Common myeloid progenitor, CD34-positive (primary cell): ENCODE measurements at regions not wholly inside any gene's neighbourhood (a gene's known extent, or its start where the extent isn't known, plus 50 kb on each side); places are given as distances from the start of the nearest gene placed in this dataset.

Experiments used
- CTCF ChIA-PET: fragments of 350-600 bp; sonication (Branson Sonifier 250); formaldehyde crosslinking; loops from one replicate; lab custom pipeline; 2021; ENCODE audit warnings: antibody characterized with exemption; lab: Charles Lee
- POLR2A ChIA-PET: fragments of 350-600 bp; sonication (Branson Sonifier 250); formaldehyde crosslinking; loops from one replicate; lab custom pipeline; 2021; ENCODE audit warnings: antibody characterized with exemption; lab: Charles Lee
- DNase-seq, 3 donors: peaks; one replicate each; pipeline versions ENCODE4 v3.0.0 to v3.0.0-alpha.2; 2013
- H3K27ac ChIP-seq, 2 experiments: 1 replicate in 1 of 2; 2 replicates in 1 of 2; pipeline ENCODE4 v1.7.0; 2013; ENCODE audit warnings: inconsistent platforms in 2 of 2, low read length in 2 of 2, mild to moderate bottlenecking in 2 of 2, low read depth in 1 of 2, moderate library complexity in 1 of 2; ENCODE audit not compliant: severe bottlenecking in 2 of 2, insufficient read depth in 1 of 2, poor library complexity in 1 of 2
- H3K27me3 ChIP-seq, 5 experiments: replicated peaks in 2 of 5; 1 replicate in 3 of 5; 2 replicates in 2 of 5; pipeline versions ENCODE4 v1.6.1 to v1.7.0; 2013; ENCODE audit warnings: low read length in 4 of 5, mild to moderate bottlenecking in 2 of 5, moderate library complexity in 2 of 5, inconsistent platforms in 1 of 5; ENCODE audit not compliant: insufficient read depth in 5 of 5, control insufficient read depth in 4 of 5
- H3K36me3 ChIP-seq, 4 experiments: 1 replicate in 2 of 4; 2 replicates in 2 of 4; pipeline versions ENCODE4 v1.6.1 to v1.7.0; 2013; ENCODE audit warnings: low read length in 3 of 4, control low read depth in 1 of 4, mild to moderate bottlenecking in 1 of 4; ENCODE audit not compliant: control insufficient read depth in 4 of 4, insufficient read depth in 4 of 4
- H3K4me1 ChIP-seq, 4 experiments: 1 replicate in 3 of 4; 2 replicates in 1 of 4; pipeline versions ENCODE4 v1.6.1 to v1.7.1; 2013; ENCODE audit warnings: low read length in 3 of 4, mild to moderate bottlenecking in 3 of 4, control low read depth in 1 of 4, inconsistent platforms in 1 of 4, moderate library complexity in 1 of 4; ENCODE audit not compliant: control insufficient read depth in 4 of 4, insufficient read depth in 4 of 4; ENCODE audit errors: control extremely low read depth in 1 of 4
- H3K4me3 ChIP-seq, 7 experiments: 1 replicate in 4 of 7; 2 replicates in 3 of 7; pipeline versions ENCODE4 v1.5.1 to v1.7.0; 2013; ENCODE audit warnings: mild to moderate bottlenecking in 7 of 7, low read length in 6 of 7, moderate library complexity in 6 of 7, inconsistent platforms in 2 of 7, low read depth in 2 of 7, control low read depth in 1 of 7; ENCODE audit not compliant: insufficient read depth in 4 of 7, control insufficient read depth in 1 of 7; ENCODE audit errors: extremely low read depth in 1 of 7
- H3K9me3 ChIP-seq, 5 experiments: 1 replicate in 4 of 5; 2 replicates in 1 of 5; pipeline versions ENCODE4 v1.6.1 to v1.7.1; 2013; ENCODE audit warnings: low read length in 4 of 5, mild to moderate bottlenecking in 2 of 5, inconsistent platforms in 1 of 5, low read depth in 1 of 5, moderate library complexity in 1 of 5; ENCODE audit not compliant: control insufficient read depth in 4 of 5, insufficient read depth in 2 of 5; ENCODE audit errors: control extremely low read depth in 1 of 5
- WGBS: methylation state at CpG from one replicate; pipeline ENCODE4 v1.1.5; 2013; ENCODE audit not compliant: insufficient coverage; 5-methylcytosine and 5-hydroxymethylcytosine counted together

DNA sequence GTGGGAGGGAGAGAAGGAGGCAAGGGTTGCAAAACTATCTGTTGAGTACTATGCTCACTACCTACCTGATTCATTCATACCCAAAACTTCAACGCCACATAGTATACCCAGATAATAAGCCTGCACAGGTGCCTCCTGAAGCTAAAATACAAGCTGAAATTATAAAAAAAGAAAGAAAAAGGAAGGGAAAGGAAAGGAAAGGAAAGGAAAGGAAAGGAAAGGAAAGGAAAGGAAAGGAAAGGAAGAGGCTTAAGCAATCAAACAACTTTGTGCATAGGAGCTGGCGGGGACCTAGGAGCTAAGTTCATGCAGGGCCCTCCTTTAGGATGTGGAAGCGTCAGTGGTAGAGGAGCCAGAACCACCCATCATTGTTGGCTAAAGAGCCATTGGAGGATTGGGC, 108.9 kb upstream of the SYNDIG1 start:
- CTCF ChIA-PET: no interaction called here
- H3K36me3 ChIP-seq: no peaks in the 10 kb centered on the region

GRCh38 chr20:24359321-24360027, 110.0 kb upstream of the SYNDIG1 start:
- Histone ChIP-seq H3K4me1 (no peaks in the 10 kb centered on the region), H3K27me3 (no peaks in the 10 kb centered on the region), H3K36me3 (no peaks in the 10 kb centered on the region), H3K27ac (no peak overlapping the region), H3K4me3 (no peak overlapping the region), H3K9me3 (peaks cover 0 to 18% (median 9%) of the 10 kb centered on the region in 5 experiments)
- CTCF ChIA-PET: no interaction called here
- no peak for DNase-seq
- POLR2A ChIA-PET: no interaction called here
- WGBS: 97% methylated on average over 5 of the region's 8 CpGs

More for the DNA sequence above, 108.9 kb upstream of the SYNDIG1 start:
- WGBS: 100% methylated on average over 2 of the region's 3 CpGs
- DNase-seq: no peak
- H3K27me3 ChIP-seq: no peaks in the 10 kb centered on the region
- no peak overlapping the region for H3K27ac ChIP-seq
- H3K9me3 ChIP-seq: peaks cover 0 to 18% (median 9%) of the 10 kb centered on the region in 5 experiments
- POLR2A ChIA-PET: no interaction called here
- H3K4me3 ChIP-seq: no peak overlapping the region
- H3K4me1 ChIP-seq: no peaks in the 10 kb centered on the region

DNA sequence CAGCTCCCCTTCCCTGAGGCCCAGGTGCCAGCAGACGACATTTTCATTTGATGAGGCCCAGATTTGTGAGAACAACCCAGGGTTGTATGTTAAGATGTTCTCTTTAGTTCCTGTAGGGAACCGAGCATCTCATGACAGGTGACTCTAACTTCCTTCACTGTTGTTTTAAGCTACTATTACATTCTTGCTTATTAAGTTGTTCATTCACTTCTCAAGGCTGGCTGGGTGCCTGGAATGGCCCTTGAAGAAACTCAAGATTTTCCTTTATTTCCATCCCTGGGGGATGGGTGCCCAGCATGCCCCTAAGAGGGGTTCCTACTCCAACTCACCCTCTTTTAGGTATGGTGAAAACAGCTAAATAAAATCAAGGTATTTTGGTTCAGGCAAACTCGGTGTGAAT, 111.5 kb upstream of the SYNDIG1 start:
- no peak overlapping the region for H3K27ac ChIP-seq
- ChIA-PET CTCF (no interaction called here), POLR2A (no interaction called here)
- peaks cover 0 to 18% (median 9%) of the 10 kb centered on the region in 5 experiments for H3K9me3 ChIP-seq
- no peak for DNase-seq
- WGBS: 85% methylated on average over 3 of the region's 3 CpGs
- H3K36me3 ChIP-seq: no peaks in the 10 kb centered on the region
- H3K4me1 ChIP-seq: no peaks in the 10 kb centered on the region
- no peak overlapping the region for H3K4me3 ChIP-seq
- H3K27me3 ChIP-seq: no peaks in the 10 kb centered on the region

DNA sequence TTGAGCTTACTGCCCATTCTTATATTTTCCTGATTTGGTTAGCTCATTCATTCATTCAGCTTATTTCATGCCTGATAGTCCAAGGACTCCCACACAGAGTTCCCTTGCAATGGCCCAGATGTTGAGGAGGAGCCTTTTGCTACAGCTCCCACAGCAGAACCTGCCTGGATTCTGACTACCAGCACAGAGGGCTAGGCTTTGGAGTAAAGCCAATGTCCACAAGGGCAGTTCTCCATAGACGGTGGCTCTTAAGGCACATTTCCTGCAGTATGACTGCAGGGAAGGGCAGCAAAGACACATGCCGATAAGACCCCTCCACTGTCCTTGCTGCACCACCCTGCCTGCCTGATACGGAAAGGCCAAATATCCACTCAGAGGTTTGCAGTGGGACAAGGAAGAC, 112.3 kb upstream of the SYNDIG1 start:
- peaks cover 0 to 11% (median 4%) of the 10 kb centered on the region in 5 experiments for H3K9me3 ChIP-seq
- WGBS: 94% methylated on average over 3 of the region's 3 CpGs
- CTCF ChIA-PET: no interaction called here

GRCh38 chr20:24353135-24353690, 116.2 kb upstream of the SYNDIG1 start:
- H3K36me3 ChIP-seq: no peaks in the 10 kb centered on the region
- DNase-seq: no peak
- no peak overlapping the region for H3K27ac ChIP-seq
- ChIA-PET CTCF (no interaction called here), POLR2A (no interaction called here)
- H3K9me3 ChIP-seq: no peaks in the 10 kb centered on the region
- no peaks in the 10 kb centered on the region for H3K4me1 ChIP-seq
- WGBS: no CpG with 5 or more reads among the region's 4 CpGs
- no peaks in the 10 kb centered on the region for H3K27me3 ChIP-seq
- H3K4me3 ChIP-seq: no peak overlapping the region

More for the DNA sequence above, 112.3 kb upstream of the SYNDIG1 start:
- DNase-seq: no peak
- no peaks in the 10 kb centered on the region for H3K4me1 ChIP-seq
- H3K4me3 ChIP-seq: no peak overlapping the region
- H3K36me3 ChIP-seq: no peaks in the 10 kb centered on the region
- no peaks in the 10 kb centered on the region for H3K27me3 ChIP-seq
- no peak overlapping the region for H3K27ac ChIP-seq
- POLR2A ChIA-PET: no interaction called here

- no peaks in the 10 kb centered on the region for H3K27me3 ChIP-seq
- H3K9me3 ChIP-seq: no peaks in the 10 kb centered on the region
- H3K36me3 ChIP-seq: no peaks in the 10 kb centered on the region
- no peak overlapping the region for H3K27ac ChIP-seq
- no peak for DNase-seq
- CTCF ChIA-PET: no interaction called here
- no peak overlapping the region for H3K4me3 ChIP-seq
- POLR2A ChIA-PET: no interaction called here
- no peaks in the 10 kb centered on the region for H3K4me1 ChIP-seq
- WGBS: 91% methylated on average over 6 of the region's 7 CpGs
These were observed 118.5 kb upstream of the SYNDIG1 start for GRCh38 chr20:24350923-24351368.

DNA sequence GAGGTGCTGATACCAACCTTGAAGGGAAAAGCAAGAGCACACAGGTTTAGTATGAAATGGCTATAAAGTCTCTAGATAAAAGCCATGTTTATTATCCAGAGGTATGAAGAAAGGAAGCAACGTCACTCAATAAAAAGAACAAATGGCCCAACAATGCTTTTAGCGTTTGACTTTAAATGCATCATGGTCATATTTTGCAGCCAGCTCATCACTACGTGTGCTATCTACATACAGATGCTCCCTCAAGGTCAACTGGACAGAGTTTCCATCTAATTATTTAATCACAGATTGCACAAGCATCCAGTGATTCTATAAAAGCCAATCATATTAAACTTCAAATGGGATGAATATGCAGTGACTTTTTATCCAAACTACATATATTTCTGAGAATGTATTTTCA, 127.6 kb upstream of the SYNDIG1 start:
- Histone ChIP-seq H3K4me1 (peaks cover 0 to 27% (median 11%) of the 10 kb centered on the region in 4 experiments), H3K27ac (no peak overlapping the region), H3K27me3 (no peaks in the 10 kb centered on the region), H3K9me3 (no peaks in the 10 kb centered on the region), H3K4me3 (no peak overlapping the region), H3K36me3 (no peaks in the 10 kb centered on the region)
- no peak for DNase-seq
- WGBS: 100% methylated on average over 3 of the region's 3 CpGs
- ChIA-PET POLR2A (interaction anchor here (0.6 kb wide), 1 partner anchor 23 kb away, joined by 3 read pairs; no protein-coding TSS in a partner anchor), CTCF (no interaction called here)
